Endodermal cell (in vitro differentiated cells): ENCODE measurements at regions not wholly inside any gene's neighbourhood (a gene's known extent, or its start where the extent isn't known, plus 50 kb on each side); places are given as distances from the start of the nearest gene placed in this dataset.

Source experiments
- DNase-seq: peaks from one replicate; pipeline ENCODE4 v3.0.0-alpha.2; 2017
- H3K27ac ChIP-seq: 2 replicates; pipeline ENCODE4 v1.5.1; 2013; ENCODE audit warnings: mild to moderate bottlenecking, low read depth, low read length, moderate library complexity
- H3K27me3 ChIP-seq: 2 replicates; pipeline ENCODE4 v1.6.1; 2013; ENCODE audit warnings: mild to moderate bottlenecking, low read length, moderate library complexity; ENCODE audit not compliant: insufficient read depth, control insufficient read depth, poor library complexity, severe bottlenecking
- H3K36me3 ChIP-seq: 2 replicates; pipeline ENCODE4 v1.7.0; 2013; ENCODE audit warnings: mild to moderate bottlenecking, low read length, moderate library complexity; ENCODE audit not compliant: control insufficient read depth, insufficient read depth
- H3K4me1 ChIP-seq: one replicate; pipeline ENCODE4 v1.7.0; 2013; ENCODE audit warnings: low read length; ENCODE audit not compliant: control insufficient read depth, insufficient read depth
- H3K4me3 ChIP-seq: 2 replicates; pipeline ENCODE4 v1.5.1; 2013; ENCODE audit warnings: mild to moderate bottlenecking, low read length, moderate library complexity
- H3K9ac ChIP-seq: 2 replicates; pipeline ENCODE4 v1.6.1; 2013; ENCODE audit warnings: mild to moderate bottlenecking, low read length, moderate library complexity; ENCODE audit not compliant: poor library complexity, severe bottlenecking; ENCODE audit errors: extremely low read depth
- H3K9me3 ChIP-seq: 2 replicates; pipeline ENCODE4 v1.6.1; 2013; ENCODE audit warnings: mild to moderate bottlenecking, low read length, moderate library complexity; ENCODE audit not compliant: control insufficient read depth
- H3K27ac Mint-ChIP-seq: 2 replicates; pipeline ENCODE4 v1.8.0; 2020; ENCODE audit warnings: mixed read lengths
- H3K27me3 Mint-ChIP-seq: 2 replicates; pipeline ENCODE4 v1.8.0; 2021; ENCODE audit warnings: mild to moderate bottlenecking, mixed read lengths; ENCODE audit not compliant: insufficient read depth
- H3K36me3 Mint-ChIP-seq: 2 replicates; pipeline ENCODE4 v1.8.0; 2020; ENCODE audit warnings: low read depth, mixed read lengths
- H3K4me1 Mint-ChIP-seq: 2 replicates; pipeline ENCODE4 v1.8.0; 2020; ENCODE audit warnings: mixed read lengths
- H3K4me3 Mint-ChIP-seq: 2 replicates; pipeline ENCODE4 v1.8.0; 2020; ENCODE audit warnings: mild to moderate bottlenecking, moderate library complexity, mixed read lengths
- H3K9me3 Mint-ChIP-seq: 2 replicates; pipeline ENCODE4 v1.8.0; 2020; ENCODE audit warnings: mild to moderate bottlenecking, mixed read lengths
- CTCF ChIP-seq: fragments of 200-600 bp; sonication (generic); conservative IDR thresholded peaks from 2 replicates; pipeline ENCODE4 v1.5.0; 2021; ENCODE audit warnings: antibody characterized with exemption, mild to moderate bottlenecking
- WGBS, 2 experiments: methylation state at CpG; one replicate each; pipeline versions ENCODE4 v1.1.5 to v1.1.7; 2013; ENCODE audit warnings: missing lambda C conversion rate in 2 of 2, mixed read lengths in 1 of 2; ENCODE audit not compliant: insufficient coverage in 1 of 2, insufficient read length in 1 of 2; 5-methylcytosine and 5-hydroxymethylcytosine counted together

GRCh38 chr10:9965341-9965740, 1052.3 kb upstream of the CELF2 start:
- no peak overlapping the region for H3K4me3 Mint-ChIP-seq
- DNase-seq: no peak
- no peak for TF ChIP-seq CTCF
- no peaks in the 10 kb centered on the region for H3K4me1 ChIP-seq
- no peaks in the 10 kb centered on the region for H3K36me3 ChIP-seq
- H3K27me3 Mint-ChIP-seq: no peaks in the 10 kb centered on the region
- no peaks in the 10 kb centered on the region for H3K4me1 Mint-ChIP-seq
- H3K9me3 ChIP-seq: no peaks in the 10 kb centered on the region
- no peak overlapping the region for H3K27ac ChIP-seq
- peaks cover 1% of the 10 kb centered on the region for H3K9me3 Mint-ChIP-seq
- 86 to 100% methylated on average over 1 to 2 of the region's 2 CpGs for WGBS, 2 experiments
- H3K9ac ChIP-seq: no peak overlapping the region
- H3K36me3 Mint-ChIP-seq: no peaks in the 10 kb centered on the region
- no peaks in the 10 kb centered on the region for H3K27me3 ChIP-seq
- no peak overlapping the region for H3K27ac Mint-ChIP-seq
- H3K4me3 ChIP-seq: no peak overlapping the region

DNA sequence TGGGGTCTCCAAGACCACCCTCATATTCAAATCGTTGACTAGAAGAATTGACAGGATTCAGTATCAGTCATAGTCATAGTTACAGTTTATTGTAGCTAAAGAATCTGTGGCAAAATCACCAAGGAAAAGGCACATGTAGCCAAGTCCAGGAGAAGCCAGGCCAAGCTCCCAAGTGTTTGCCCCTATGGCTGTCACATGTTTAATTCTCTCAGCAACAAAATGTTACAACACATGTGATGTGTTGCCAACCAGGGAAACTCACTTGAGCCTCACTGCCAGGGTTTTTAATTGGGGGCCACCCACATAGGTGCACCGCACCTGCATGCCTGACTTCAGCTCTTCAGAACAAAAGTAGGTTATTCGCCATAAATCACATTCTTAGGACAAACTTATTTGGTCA, 1030.9 kb upstream of the CELF2 start:
- no peak overlapping the region for H3K27ac ChIP-seq
- Mint-ChIP-seq H3K9me3 (peaks cover 13% of the 10 kb centered on the region), H3K4me1 (no peaks in the 10 kb centered on the region), H3K4me3 (no peak overlapping the region), H3K27me3 (no peaks in the 10 kb centered on the region), H3K27ac (no peak overlapping the region), H3K36me3 (no peaks in the 10 kb centered on the region)
- H3K9ac ChIP-seq: no peak overlapping the region
- TF ChIP-seq CTCF: no peak
- H3K4me1 ChIP-seq: no peaks in the 10 kb centered on the region
- DNase-seq: no peak
- 80 to 94% methylated on average over 1 to 3 of the region's 3 CpGs for WGBS, 2 experiments
- no peak overlapping the region for H3K4me3 ChIP-seq
- H3K36me3 ChIP-seq: no peaks in the 10 kb centered on the region
- H3K9me3 ChIP-seq: peaks cover 10% of the 10 kb centered on the region
- H3K27me3 ChIP-seq: no peaks in the 10 kb centered on the region

GRCh38 chr10:9987197-9987596, 1030.5 kb upstream of the CELF2 start:
- H3K36me3 ChIP-seq: no peaks in the 10 kb centered on the region
- 94 to 97% methylated on average over 4 to 5 of the region's 5 CpGs for WGBS, 2 experiments
- Mint-ChIP-seq H3K4me3 (no peak overlapping the region), H3K4me1 (no peaks in the 10 kb centered on the region), H3K27me3 (no peaks in the 10 kb centered on the region), H3K27ac (no peak overlapping the region), H3K36me3 (no peaks in the 10 kb centered on the region), H3K9me3 (peaks cover 13% of the 10 kb centered on the region)
- no peak for DNase-seq
- no peaks in the 10 kb centered on the region for H3K27me3 ChIP-seq
- no peaks in the 10 kb centered on the region for H3K4me1 ChIP-seq
- H3K9ac ChIP-seq: no peak overlapping the region
- peaks cover 10% of the 10 kb centered on the region for H3K9me3 ChIP-seq
- no peak for TF ChIP-seq CTCF
- no peak overlapping the region for H3K27ac ChIP-seq
- H3K4me3 ChIP-seq: no peak overlapping the region
